HG03558 (cell line): ENCODE measurements at regions not wholly inside any gene's neighbourhood (a gene's known extent, or its start where the extent isn't known, plus 50 kb on each side); places are given as distances from the start of the nearest gene placed in this dataset.
"Not testable (repeated sequence)": the region's sequence is repeated elsewhere in the genome, so short reads cannot be mapped to it uniquely, and the experiment has no call there.

ENCODE experiments used
- ATAC-seq: cut with Tn5 transposase; IDR thresholded peaks from one replicate; pipeline ENCODE4 v1.9.1; 2021; ENCODE audit warnings: moderate number of reproducible peaks; ENCODE audit not compliant: unreplicated experiment; ENCODE audit errors: extremely low read depth

DNA sequence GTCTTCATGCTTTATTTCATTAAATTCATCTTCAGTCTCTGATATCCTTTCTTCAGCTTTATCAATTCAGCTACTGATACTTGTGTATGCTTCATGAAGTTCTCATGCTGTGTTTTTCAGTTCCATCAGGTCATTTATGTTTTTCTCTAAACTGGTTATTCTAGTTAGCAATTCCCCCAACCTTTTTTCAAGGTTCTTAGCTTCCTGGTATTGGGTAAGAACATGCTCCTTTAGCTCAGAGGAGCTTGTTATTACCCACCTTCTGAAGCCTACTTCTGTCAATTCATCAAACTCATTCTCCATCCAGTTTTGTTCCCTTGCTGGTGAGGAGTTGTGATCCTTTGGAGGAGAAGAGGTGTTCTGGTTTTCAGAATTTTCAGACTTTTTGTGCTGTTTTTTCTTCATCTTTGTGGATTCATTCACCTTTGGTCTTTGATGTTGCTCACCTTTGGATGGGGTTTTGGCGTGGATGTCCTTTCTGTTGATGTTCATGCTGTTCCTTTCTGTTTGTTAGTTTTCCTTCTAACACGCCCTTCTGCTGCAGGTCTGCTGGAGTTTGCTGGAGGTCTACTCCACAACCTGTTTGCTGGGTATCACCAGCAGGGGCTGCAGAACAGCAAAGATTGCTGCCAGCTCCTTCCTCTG lies 69.9 kb upstream of the PCSK5 start:
- ATAC-seq, result not testable (repeated sequence)

DNA sequence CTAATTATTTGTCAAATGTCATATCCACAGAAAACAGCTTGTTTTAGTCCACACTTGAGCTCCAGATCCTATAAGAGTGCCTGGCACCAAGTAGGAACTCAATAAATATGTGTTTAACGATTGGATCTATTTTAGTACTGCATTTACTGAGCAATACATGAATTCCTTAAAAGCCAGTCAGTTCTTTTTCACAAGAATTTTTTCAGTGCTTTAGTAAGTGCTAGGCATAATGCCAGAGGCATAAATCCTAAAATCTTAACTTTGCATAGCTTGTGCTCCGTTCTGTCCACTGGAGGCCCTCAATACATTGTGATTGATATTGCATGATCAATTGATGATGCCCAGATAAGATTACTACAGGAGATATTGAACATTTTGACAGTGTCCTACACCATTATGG lies 67.3 kb upstream of the PCSK5 start:
- no peak for ATAC-seq

DNA sequence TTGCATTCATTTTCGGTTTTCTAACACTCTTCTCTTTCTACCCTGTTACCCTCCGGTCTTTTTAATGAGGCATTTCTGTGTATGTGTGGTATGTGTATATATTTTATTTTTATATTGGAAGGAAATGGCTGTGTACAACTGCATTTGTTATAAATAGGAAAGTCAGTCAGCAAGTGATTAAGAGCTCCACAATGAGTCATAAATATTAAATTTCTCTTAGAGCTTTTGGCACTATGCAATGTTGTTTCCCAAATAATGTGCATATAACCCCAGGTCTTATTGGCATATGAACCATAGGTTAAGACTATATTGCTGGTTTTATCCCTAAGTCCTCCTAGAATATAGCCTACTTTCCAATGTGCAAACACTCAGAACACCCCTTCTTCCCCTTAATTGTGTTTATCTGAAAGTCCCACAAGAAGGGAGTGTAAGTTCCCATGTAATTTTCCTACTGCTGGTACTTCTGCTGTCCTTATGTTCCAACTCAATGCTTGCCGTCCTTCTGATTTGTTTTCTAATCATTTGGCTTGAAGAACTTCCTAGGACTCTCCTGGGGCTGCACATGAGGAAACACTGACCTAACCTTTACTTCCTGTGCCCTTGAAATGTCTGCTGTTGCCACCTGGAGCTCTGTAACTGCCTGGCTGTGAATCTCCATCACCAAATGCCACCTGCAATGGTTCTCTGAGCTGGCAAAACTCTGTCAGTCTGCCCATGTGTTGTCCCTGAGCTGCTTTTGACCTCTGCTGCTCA lies 65.5 kb upstream of the PCSK5 start:
- no peak for ATAC-seq

DNA sequence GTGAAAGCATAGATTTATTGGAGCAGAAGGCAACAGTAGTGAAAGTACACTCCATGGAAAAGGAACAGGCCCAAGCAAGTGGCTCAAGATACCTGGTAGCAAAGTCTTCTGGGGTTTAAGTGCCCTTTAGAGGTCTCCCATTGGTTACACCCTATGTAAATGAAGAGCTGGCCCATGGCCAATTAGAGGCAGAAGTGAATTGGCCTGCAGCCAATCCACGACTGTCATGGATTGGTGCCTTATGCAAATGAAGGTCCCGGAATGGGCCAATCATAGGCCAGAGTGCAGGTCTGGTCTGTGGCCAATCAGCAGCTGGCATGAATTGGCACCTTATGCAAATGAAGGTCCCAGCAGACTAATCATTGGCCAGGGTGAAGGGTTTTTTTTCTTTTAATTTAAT lies 64.2 kb upstream of the PCSK5 start:
- no peak for ATAC-seq

DNA sequence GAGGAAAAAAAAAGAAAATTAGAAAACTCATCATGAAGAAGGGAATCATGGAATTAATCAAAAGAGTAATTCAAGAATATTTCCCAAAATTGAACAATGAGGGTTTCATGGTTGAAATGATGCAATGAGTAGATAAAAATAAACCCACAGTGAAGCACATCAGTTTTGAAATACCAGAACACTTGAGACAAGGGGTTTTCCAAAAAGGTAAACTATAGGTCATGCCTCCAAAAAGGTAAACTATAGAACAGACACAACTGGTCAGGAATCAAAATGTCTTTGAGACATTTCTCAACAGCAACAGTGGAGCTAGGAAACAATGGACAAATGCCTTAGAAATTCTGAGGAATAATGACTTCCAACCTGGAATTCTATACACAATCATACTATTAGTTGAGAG lies 60.2 kb upstream of the PCSK5 start:
- no peak for ATAC-seq

DNA sequence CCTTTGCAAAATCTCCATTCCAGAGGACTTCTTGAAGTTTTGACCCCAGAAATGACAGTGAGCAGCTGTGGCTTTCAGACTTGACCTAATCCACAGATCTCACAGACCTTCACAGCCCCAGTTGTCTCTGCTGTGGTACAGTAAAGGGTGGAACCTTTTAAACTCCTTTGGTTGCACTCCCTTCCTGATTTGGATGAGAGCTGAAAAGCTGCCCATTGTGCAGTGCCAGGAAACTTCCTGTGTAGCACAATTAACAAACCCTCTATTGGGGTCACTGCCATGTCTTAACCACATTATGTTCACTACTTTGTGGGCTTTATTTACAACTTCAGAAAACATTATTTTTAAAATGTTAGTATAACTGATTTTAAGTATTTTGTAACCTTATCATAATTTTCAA lies 56.7 kb upstream of the PCSK5 start:
- ATAC-seq, result no peak

DNA sequence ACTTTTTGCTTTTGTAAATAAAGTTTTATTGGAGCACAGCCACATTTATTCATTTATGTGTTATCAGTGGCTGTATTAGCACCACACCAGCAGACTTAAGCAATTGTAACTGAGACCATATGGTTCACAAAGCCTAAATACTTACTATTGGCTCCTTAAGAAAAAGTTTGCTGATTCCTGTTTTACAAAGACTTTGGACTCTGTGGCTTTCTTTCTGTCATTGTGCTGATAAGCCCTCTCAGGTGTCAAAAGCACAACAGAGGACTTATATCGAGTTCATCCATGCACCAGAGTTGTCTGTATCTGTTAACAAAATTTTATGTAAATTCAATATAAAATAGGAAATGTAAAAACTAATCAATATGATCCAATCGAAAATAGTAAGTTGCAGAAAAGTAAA lies 55.6 kb upstream of the PCSK5 start:
- ATAC-seq, result no peak
